GM19351 (cell line): ENCODE measurements at regions not wholly inside any gene's neighbourhood (a gene's known extent, or its start where the extent isn't known, plus 50 kb on each side); places are given as distances from the start of the nearest gene placed in this dataset.
A peak's percentile ranks its signal among the peaks of the same experiment; 100 is the strongest.
"Not testable (repeated sequence)": the region's sequence is repeated elsewhere in the genome, so short reads cannot be mapped to it uniquely, and the experiment has no call there.

Source experiments
- ATAC-seq: cut with Tn5 transposase; IDR thresholded peaks from one replicate; pipeline ENCODE4 v1.9.1; 2021; ENCODE audit warnings: mild to moderate bottlenecking, moderate library complexity; ENCODE audit not compliant: unreplicated experiment

DNA sequence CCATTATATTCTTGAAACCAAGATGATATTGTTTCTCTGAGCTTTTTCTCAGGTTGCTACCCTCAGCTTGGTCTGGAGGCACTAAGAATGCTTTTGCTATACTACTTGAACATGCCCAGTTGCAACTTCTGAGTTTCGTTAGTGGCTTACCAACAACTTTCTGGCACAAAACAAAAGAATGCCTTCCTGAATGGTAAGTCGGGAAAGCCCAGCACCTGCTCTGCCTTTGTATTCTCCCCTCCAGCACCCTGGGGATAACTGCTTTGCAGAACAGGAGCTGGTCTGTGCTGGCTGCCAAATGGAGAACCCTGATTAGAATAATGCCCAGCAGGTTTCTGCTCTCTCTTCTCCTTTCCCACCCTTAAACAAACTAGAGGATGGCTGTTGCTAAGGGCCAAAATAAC lies 149.3 kb downstream of the TGFB2 start:
- ATAC-seq = no peak

DNA sequence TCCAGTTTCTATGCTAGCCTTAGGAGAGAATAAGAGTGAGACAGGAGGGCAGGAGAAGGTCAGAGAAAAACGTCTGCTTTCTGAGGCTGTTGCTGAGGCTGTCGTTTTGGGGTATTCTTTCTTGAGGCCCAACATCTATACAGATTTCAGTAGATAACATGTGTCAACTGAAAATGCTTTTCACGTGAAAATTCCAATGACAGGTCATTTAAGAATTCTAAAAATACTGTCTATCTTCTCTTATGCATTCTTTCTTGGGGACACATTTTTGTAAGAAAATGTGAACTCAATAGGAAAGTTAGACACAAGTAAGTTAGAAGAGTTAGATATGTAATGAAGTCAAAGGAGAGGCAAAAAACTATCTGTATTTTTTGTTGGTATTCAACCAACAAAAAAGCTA lies 150.8 kb downstream of the TGFB2 start:
- ATAC-seq = no peak

DNA sequence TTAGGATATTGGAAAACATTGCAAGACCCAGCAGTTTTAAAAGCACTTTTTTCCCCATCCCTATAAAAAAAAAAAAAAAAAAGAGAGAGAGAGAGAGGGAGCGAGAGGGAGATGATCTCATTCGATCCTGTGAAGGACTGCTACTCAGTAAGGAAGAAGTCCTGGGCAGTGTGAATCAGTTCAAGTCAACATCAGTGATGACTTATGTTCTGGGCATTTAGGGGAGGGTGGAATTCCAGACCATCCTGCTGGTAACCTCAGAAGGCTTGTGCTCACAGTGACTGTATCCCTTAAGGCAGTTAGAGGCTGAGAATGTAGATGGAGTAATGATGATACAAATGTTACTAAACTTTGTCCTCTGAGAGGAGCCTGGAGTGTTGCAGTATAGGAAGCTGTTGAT lies 151.4 kb downstream of the TGFB2 start:
- ATAC-seq = no peak

DNA sequence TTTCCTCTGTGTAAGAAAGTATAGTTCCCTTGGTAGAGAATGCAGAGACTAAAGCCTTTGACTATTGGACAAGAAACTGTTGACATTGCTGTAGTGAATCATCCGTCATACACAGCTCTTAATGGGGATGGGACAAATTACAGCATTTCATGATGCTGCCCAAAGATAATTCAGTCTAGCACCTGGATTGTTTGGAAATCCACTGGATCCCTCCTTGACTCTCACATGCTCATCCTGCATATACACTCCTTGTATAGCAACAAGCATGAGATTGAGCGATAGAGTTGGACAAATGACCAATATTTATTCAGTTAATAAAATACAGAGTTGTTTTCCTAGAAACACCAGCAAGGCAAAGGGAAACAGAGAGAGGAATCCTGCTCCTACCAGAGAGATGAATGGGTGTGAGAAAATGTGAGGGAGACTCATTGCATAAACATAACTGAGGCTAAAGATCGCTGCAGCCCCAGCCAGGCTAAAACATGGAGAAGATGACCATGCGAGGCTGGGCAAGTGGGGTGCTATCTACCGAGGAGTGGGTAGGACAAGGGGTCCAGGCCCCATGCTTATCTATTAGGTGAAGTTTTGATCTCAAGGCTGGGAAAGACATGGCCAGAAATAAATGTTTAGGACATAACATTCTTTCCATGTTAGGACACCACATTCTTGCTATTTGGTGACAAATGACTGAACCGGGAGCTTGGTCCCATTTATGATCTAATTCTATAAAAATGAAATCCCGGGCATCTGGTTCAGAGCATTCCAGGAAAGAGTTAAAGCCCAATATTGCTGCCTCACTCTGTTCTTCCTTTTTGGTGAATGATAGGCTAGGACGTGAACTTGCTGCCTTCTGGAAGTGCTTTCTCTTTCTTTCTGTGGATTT lies 153.2 kb downstream of the TGFB2 start:
- ATAC-seq = no peak

DNA sequence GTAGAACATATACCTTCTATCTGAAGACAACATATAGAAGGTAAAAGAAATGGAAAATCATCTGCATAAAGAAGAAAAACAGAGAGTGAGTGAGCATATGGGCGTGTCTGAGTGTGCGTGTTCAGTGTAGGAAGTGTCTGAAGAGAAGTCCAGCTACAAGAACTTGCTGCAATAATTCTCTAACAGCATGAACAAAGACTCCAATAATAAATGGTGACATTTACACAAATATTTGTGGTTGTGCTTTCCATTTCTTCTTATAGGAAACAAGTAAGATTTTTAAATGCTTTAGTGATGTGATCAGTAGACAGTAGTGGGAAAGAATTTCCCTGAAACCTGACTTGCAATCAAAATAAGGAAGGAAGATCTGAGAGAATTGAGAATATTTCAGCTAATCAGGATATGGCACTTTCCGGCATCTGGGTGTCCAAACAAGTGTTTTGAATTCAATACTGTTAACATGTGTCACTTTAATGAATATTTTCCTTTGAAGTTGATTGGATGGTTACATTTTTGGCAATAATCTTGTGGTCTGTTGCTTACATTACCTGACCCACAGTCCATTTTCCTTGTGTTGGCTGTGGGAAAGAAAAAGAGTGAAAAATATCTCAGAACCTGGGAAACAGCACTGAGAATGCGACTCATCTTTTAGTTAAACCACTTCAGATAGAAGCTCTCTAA lies 154.0 kb downstream of the TGFB2 start:
- ATAC-seq = no peak

DNA sequence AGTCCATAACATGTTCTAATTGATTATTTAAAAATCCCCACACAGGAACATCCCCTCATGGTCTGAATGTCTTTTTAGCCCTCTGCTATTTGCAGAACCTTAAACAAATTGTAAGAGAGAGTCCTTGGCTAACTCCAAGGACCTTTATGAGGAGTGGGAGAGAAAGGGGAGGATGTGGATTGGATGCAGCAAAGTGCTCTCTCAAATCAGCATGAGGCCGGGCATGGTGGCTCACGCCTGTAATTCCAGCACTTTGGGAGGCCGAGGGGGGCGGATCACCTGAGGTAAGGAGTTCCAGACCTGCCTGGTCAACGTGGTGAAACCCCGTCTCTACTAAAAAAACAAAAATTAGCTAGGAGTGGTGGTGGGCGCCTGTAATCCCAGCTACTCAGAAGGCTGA lies 154.8 kb downstream of the TGFB2 start:
- no peak for ATAC-seq

DNA sequence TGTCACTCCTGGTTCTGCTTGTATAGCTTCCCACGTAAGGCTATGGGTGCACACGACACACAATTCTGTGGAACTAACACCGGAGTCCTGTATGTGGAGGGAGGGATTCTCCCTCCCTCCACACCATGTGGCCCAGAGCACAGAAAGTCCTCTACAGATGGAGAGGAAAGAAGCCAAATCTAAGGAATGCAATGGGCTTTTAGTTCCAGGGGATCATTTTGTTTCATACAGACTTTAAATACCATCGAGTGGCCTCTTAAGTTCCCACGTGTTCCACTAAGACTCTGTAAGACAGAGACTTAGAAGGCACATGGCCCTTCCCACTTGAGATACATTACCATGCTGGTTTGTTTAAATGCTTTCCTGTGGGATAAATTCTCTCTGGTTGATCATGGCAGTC lies 156.0 kb downstream of the TGFB2 start:
- ATAC-seq = no peak

DNA sequence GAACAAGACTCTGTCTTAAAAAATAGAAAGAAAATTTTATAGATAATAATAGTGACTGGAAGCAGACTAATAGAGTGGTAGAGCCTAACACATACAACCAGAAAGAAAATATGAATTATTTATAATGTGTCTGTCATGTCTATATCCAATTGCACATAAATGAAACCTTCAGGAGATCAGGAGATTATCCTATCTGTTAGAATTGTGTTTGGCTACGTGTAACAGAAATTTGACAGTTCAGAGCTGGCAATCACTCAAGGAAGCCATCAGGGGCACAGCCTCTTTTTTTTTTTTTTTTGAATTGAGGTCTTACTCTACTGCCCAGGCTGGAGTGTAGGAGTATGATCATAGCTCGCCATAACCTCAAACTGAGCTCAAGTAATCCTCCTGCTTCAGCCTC lies 157.2 kb downstream of the TGFB2 start:
- ATAC-seq = no peak

DNA sequence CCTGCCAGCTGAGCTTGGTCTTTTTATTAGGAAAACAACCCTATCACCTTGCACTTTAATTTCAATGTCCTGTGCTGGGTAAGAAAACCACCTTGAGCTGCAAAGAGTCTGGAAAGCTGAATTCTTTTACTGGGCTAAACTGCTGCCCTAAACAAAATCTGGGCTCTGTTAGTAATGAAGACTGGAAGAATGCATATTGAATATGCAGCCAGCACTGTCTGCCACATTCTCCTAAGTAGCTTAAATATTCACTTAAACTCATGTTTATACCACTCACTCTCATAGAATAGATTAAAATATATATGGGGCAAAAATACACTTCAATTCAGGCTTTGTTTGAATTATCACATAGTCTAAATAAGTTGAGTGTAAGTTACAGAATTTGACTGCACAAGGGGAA lies 158.0 kb downstream of the TGFB2 start:
- ATAC-seq = no peak

DNA sequence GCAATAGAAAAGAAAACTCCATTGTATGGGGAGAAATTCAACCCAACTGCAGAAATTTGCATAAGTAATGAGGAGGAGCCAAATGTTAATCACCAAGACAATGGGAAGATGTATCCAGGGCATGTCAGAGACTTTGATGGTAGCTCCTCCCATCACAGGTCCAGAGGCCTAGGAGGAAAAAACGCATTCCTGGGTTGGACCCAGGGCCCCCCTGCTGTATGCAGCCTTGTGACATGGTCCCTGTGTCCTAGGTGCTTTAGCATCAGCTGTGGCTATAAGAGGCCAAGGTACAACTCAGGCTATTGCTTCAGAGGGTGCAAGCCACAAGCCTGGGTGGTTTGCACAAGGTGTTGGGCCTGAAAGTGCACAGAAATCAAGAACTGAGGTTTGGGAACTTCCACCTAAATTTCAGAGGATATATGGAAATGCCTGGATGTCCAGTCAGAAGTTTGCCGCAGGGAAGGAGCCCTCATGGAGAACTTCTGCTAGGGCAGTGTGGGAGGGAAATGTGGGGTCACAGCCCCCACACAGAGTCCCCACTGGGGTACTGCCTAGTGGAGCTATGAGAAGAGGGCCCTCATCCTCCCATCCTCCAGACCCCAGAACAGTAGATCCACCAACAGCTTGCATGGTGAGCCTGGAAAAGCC lies 162.3 kb downstream of the TGFB2 start:
- no peak for ATAC-seq

DNA sequence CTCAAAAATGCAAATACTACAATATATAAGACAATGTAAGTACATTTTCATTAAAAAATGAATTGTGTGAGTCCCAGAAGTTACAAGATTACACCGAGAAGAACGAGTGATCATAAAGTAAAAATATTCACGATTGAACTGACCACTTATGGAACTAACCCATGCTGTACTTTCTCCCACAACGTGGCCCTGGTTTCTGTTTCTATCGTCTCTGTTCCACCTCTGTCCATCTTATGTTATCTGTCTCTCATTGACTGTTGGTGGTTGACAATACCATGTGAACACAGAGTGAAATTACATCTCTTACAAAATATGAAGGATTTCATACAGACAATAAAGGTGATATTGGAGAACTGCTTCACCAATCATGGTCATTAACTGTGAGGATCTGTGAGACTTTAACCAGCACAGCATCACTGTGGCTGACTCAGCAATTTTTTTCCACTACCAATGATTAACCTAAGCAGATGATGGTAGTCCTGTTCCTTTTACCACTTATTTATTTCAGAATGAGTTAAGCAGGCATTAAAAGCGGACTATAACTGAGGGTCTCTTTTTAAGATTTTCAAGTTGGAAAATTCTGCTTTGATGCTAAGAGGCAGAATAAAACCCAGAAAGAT lies 165.1 kb downstream of the TGFB2 start:
- no peak for ATAC-seq

DNA sequence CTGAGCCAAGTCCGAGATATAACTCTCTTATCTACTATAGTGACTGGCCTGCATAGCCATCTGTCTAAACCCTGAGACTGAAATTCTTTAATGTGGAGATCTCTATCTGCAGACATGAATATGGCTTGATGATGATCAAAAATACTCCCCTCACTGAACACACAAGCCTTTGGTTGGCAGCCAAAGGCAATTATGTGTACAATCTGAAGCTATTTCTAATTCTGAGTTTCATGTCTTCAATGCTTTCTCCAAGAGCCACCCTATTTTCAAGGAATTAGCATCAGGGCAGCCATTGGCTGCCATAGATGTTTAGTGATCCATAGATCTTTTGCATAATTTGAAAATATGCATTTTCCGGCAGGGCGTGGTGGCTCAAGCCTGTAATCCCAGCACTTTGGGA lies 168.2 kb downstream of the TGFB2 start:
- ATAC-seq = no peak

DNA sequence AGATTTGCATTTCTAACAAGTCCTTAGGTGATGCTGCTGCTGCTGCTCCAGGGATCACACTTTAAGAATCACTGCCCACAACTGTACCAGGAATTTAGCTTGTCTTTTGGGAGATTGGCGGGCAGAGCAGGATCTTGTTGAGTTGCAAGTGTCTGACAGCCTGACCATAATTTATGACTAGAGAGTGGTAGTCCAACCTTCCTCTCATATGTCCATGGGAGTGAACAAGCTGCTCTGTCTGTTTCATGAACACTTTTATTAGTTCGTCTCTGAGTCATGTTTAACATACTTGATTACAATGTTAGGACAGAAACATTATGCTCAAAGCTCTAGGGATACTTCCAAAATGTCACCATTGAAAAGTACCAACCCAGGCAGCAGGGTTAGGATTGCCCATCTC lies 169.6 kb downstream of the TGFB2 start:
- no peak for ATAC-seq

DNA sequence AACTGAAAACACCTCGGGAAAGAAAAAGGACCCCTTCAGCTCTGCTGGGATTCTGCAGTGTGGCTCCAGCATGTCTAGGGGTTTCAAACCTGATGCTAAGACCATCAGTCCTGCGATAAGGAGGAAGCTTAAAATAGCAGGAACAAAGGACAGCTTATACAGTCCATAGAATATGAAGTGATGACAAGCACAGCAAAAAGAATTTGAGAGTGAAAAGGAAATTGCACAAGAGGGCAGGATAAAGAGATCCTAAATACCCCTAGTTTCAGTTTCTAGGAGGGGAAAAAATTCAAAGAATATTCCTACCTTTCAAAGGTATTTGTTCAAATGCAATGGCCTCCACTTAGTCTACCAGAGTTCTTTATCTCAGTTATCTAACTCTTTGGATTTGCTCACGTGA lies 171.4 kb downstream of the TGFB2 start:
- no peak for ATAC-seq

DNA sequence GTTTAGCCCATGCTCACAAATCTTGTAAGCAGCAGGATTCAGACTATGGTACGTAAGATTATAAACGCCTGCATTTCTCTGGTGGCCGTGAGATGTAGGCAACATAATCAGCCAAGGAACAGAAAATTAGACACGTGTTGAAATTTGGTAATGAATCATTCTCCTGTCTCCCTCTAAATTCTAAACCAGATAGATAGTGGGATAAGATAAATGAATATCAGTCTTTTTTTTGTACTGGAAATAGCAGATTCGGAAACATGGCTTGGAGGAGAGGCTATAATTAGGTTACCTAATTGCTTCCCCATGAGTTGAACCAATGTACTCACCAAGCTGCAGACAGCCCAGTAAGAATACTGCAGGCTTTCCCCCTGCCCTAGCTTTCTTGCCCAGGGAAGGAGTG lies 172.3 kb downstream of the TGFB2 start:
- no peak for ATAC-seq

DNA sequence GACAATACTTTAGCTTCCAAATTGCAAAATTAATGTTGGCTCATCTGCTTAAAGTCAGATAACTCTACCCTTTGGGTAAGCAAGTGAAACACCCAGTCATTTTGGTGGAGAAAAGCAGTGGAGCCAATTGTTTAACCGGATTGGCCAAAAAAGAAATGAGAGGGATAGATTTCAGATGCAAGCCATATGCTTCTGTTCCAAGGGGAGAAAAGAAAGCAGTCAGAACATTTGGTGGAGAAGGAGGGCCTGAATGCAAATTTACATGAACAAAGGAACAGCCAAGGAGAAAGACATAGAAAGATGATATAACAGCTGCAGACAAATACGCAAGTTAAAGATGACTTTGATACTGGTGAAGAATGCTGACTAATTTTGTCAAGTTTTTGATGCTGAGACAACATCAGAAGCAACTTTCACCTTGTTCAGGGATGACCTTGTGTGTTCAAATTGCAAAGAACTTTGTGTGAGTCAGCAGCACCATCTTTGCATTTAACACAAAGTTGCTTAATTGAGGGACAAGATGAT lies 173.1 kb downstream of the TGFB2 start:
- no peak for ATAC-seq

DNA sequence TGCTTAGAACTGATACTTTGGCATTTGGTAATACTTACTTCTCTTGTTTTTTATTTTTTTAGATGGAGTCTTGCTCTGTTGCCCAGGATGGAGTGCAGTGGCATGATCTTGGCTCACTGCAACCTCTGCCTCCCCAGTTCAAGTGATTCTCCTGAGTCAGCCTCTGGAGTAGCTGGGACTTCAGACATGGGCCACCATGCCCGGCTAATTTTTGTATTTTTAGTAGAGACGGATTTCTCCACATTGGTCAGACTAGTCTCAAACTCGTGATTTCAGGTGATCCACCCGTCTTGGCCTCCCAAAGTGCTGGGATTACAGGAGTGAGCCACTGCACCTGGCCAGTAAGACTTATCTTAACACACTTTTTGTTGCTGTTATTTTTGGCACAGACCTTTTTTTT lies 175.5 kb downstream of the TGFB2 start:
- ATAC-seq = not testable (repeated sequence)

DNA sequence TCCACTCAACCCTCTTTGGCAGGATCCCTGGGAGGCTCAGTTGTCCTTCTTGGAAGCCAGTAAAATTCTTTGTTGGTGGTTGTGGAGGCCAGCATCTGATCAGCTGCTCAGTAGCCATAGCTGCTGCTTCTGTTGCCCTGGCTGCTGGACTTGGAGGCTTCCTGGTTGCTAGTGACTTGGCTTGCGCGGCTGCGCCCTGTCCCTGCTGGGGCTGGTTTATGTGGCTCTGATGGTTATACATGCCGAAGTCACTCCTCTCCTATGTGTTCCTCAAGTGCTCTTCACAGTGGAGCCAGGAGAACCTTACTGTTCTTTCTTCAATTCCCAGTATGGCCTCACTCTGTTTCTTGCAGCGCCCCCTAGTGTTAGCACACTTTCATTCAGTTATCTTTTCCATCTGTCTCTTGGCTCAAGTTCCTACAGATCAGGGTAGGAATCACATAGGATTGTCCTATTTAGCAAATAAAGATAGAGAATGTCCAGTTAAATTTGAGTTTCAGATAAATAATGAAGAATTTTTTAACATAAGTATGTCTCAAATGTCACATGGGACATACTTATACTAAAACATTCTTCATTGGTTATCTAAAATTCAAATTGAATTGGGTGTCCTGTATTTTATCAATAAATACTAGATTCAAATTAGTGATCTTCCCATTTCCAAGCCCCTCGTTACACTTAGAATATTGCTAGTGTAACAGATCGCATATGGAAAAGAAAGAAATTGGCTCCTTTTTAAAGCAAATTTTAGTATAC lies 176.5 kb downstream of the TGFB2 start:
- ATAC-seq = peak; percentile 84

DNA sequence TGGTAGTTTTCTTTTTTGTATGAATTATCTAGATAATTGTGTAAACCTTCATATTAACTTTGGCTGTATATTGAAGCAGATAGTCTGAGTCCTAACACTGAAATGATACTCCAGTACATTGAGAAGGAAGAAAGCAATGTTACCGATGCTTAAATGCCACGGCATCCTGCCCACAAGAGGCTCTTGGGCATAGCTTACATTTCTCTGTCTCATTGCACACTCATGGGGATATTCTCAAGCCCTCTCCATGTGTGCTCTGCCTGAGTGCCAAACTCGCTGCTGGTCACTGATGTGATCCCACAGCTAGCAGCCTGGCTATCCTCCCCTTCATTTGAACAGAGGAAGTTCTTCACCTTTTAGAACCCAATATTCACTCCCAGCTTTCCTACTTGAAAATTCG lies 179.4 kb downstream of the TGFB2 start:
- no peak for ATAC-seq

DNA sequence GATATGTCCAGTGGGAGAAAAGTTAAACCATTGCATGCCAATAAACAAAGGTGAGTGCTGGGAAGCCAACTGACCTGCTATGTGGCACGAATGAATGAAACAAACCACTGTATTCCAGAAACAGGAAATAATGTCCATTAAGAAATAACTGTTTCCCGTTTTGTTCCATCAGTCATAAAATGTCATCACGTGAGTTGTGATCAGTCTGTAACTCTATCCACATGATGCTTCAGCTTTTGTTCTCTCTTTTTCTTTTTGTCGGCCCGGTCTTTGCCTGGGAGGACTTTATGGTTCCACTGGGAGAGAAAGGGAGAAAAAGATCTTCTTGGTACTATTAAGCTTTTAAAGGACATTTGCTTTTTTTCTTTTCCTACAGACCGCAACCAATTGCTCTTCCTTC lies 179.9 kb downstream of the TGFB2 start:
- no peak for ATAC-seq
